HEK293T (cell line): ENCODE measurements at regions not wholly inside any gene's neighbourhood (a gene's known extent, or its start where the extent isn't known, plus 50 kb on each side); places are given as distances from the start of the nearest gene placed in this dataset.

Source experiments
- ARNT ChIP-seq: fragments of 450-650 bp; IDR thresholded peaks from 2 replicates; pipeline ENCODE4 v1.6.1; 2017; ENCODE audit warnings: mild to moderate bottlenecking
- FOXA1 ChIP-seq: fragments of 450-650 bp; IDR thresholded peaks from 2 replicates; pipeline ENCODE4 v1.6.1; 2016; ENCODE audit warnings: mild to moderate bottlenecking
- FOXK2 ChIP-seq: fragments of 450-650 bp; IDR thresholded peaks from 2 replicates; pipeline ENCODE4 v1.6.1; 2016; ENCODE audit warnings: mild to moderate bottlenecking
- FOXM1 ChIP-seq: fragments of 450-650 bp; IDR thresholded peaks from 2 replicates; pipeline ENCODE4 v1.6.1; 2017; ENCODE audit warnings: mild to moderate bottlenecking, borderline replicate concordance
- HDGF ChIP-seq: fragments of 450-650 bp; IDR thresholded peaks from 2 replicates; pipeline ENCODE4 v1.6.1; 2017; ENCODE audit warnings: antibody characterized with exemption, borderline replicate concordance
- SP1 ChIP-seq: fragments of 450-650 bp; IDR thresholded peaks from 2 replicates; pipeline ENCODE4 v1.6.1; 2017
- TARDBP ChIP-seq: fragments of 450-650 bp; IDR thresholded peaks from 2 replicates; pipeline ENCODE4 v1.6.1; 2016
- TF ChIP-seq, protein P1 (sequence below): fragments of 450-650 bp; IDR thresholded peaks from 2 replicates; pipeline ENCODE4 v1.6.1; 2016

- TF ChIP-seq, protein P1, sequence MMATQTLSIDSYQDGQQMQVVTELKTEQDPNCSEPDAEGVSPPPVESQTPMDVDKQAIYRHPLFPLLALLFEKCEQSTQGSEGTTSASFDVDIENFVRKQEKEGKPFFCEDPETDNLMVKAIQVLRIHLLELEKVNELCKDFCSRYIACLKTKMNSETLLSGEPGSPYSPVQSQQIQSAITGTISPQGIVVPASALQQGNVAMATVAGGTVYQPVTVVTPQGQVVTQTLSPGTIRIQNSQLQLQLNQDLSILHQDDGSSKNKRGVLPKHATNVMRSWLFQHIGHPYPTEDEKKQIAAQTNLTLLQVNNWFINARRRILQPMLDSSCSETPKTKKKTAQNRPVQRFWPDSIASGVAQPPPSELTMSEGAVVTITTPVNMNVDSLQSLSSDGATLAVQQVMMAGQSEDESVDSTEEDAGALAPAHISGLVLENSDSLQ = no peak
- no peak for TF ChIP-seq TARDBP
- TF ChIP-seq FOXA1 = no peak
- TF ChIP-seq ARNT = no peak
- no peak for TF ChIP-seq SP1
- TF ChIP-seq FOXK2 = no peak
- TF ChIP-seq HDGF = no peak
- no peak for TF ChIP-seq FOXM1
Measured at GRCh38 chr15:79156704-79157375, 66.3 kb upstream of the RASGRF1 start.
